Hematopoietic multipotent progenitor cell treated with erythropoietin and hydrocortisone succinate and interleukin-3 and kit ligand, for 8 days (in vitro differentiated cells): ENCODE measurements at regions not wholly inside any gene's neighbourhood (a gene's known extent, or its start where the extent isn't known, plus 50 kb on each side); places are given as distances from the start of the nearest gene placed in this dataset.

Experiments
- DNase-seq: peaks from one replicate; pipeline ENCODE4 v3.0.0-alpha.2; 2015

DNA sequence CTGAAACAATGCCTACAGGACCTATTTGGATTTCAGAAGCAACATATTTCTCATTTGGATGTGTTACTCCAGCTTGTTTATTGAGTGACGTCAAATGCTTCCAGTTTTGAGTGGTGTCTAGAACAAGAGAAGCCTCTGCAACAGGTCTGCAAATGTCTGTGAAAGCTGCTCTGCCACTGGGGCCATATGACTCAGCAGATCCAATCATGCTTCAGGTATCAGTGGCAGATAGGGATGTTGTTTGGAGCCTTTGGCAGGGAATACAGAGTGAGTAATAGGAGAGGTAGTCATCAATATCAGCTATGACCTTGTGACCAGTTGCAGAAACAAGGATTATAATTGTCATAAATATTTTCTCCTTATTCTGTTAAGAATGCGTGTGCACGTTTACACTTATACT is 141.1 kb upstream of the ZXDA start:
- DNase-seq: no peak

GRCh38 chrX:58044130-58044529 is 133.9 kb upstream of the ZXDA start:
- DNase-seq: no peak

- DNase-seq: peak; percentile 39
Measured at GRCh38 chrX:58025979-58026378, 115.7 kb upstream of the ZXDA start.

DNA sequence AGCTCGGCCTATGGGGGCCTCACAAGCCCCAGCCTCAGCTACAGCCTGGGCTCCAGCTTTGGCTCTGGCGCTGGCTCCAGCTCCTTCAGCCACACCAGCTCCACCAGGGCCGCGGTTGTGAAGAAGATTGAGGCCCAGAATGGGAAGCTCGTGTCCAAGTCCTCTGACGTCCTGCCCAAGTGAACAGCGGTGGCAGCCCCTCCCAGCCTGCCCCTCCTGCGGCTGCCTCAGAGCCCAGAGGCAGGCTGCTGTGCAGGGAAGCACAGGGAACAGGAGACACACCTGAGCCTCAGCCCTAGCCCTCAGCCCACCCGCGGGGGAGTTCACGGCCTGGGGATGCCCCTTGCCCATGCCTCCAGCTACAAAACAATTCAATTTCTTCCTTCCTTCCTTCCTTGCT is 75.7 kb upstream of the ZXDA start:
- DNase-seq: no peak

DNA sequence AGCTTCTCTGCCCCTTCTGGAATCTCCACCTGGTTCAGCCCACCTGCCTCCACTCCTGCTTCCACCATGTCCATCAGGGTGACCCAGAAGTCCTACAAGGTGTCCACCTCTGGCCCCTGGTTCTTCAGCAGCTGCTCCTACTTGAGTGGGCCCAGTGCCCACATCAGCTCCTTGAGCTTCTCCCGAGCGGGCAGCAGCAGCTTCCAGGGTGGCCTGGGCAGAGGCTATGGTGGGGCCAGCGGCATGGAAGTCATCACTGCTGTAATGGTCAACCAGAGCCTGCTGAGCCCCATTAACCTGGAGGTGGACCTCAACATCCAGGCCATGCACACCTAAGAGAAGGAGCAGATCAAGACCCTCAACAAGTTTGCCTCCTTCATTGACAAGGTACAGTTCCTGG is 74.4 kb upstream of the ZXDA start:
- DNase-seq: no peak

GRCh38 chrX:57977992-57978391 is 67.7 kb upstream of the ZXDA start:
- DNase-seq: no peak

GRCh38 chrX:57964975-57965374 is 54.7 kb upstream of the ZXDA start:
- no peak for DNase-seq
